GM18858 (cell line): ENCODE measurements at regions not wholly inside any gene's neighbourhood (a gene's known extent, or its start where the extent isn't known, plus 50 kb on each side); places are given as distances from the start of the nearest gene placed in this dataset.
A peak's percentile ranks its signal among the peaks of the same experiment; 100 is the strongest.

ENCODE experiments used
- ATAC-seq: cut with Tn5 transposase; IDR thresholded peaks from one replicate; pipeline ENCODE4 v1.9.1; 2021; ENCODE audit not compliant: unreplicated experiment

GRCh38 chr2:180177534-180177933 lies 170.4 kb upstream of the CWC22 start:
- no peak for ATAC-seq

DNA sequence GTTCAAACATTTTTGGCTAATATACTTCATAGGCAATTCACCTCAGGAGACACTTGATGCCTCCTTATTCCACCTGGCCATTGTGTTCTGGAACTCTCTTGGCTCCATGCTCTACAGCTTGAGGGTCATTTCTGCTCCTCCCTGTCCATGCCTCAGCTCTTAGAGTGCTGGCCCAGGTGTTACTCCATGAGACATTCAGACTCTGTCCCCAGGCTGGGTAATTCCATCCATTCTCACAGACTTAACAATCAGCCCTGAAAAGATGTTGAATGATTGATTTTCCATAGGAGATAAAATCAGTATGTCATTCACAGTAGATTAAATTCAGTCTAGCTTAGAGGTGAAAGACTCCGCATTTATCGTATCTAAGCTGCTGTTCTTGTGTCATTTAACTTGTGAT lies 168.6 kb upstream of the CWC22 start:
- ATAC-seq = no peak

- no peak for ATAC-seq
Observed at GRCh38 chr2:180174580-180174979, 167.5 kb upstream of the CWC22 start.

GRCh38 chr2:180169474-180169873 lies 162.4 kb upstream of the CWC22 start:
- no peak for ATAC-seq

DNA sequence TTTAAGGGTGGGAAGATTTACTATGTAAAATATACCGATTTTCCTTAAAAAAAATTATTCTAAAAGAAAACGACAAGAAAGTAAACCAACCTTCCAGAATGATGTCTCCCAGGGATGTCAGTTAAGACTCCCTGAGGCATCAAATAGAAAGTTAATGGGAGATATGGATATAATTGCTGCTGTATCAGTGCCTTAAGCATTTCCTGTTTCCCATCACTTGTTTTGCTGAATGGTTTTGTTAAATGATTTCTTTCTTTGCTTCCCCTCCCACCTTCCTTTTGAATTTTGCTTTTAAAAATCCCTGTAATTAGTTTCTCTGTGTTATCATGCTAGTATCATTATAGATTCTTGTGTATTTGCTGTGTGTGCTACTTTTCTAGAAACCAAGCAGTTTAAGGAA lies 154.3 kb upstream of the CWC22 start:
- no peak for ATAC-seq

- ATAC-seq = no peak
Observed at GRCh38 chr2:180159921-180160320, 152.8 kb upstream of the CWC22 start.

DNA sequence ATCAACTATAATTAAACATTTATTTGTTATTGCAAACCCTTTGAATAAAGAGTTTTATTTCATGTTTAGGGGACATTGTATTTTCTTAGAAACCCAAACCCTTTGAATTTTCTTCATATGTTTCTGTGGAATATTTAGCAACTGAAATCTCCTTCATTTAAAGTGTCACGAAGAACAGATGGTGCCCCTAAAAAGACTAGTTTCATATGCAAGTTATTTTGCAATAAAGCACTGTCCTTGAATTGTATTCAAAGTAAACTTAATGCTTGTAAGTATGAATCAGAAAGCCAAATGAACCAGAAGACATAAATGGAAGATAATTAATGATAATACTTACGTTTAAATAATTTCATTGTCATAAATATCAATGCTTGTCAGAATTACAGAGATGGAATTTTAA lies 151.9 kb upstream of the CWC22 start:
- ATAC-seq = no peak

DNA sequence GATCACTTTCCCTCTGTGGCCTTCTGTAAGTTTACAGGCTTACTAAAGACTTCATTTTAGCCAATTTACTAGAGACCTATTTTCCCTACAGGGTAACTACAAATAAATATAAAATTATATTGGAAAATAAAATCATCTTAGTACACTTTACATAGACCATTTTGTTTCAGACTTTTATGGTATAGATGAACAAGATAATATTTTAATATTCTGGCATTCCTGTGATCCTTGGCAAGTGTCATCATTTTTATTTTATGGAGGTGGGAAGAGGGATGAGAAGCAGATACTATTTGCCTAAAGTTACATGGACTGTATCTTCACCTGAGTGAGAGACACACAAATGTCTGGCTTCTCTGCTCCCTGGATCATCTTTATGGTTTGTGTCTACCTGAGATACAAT lies 149.6 kb upstream of the CWC22 start:
- ATAC-seq = no peak

DNA sequence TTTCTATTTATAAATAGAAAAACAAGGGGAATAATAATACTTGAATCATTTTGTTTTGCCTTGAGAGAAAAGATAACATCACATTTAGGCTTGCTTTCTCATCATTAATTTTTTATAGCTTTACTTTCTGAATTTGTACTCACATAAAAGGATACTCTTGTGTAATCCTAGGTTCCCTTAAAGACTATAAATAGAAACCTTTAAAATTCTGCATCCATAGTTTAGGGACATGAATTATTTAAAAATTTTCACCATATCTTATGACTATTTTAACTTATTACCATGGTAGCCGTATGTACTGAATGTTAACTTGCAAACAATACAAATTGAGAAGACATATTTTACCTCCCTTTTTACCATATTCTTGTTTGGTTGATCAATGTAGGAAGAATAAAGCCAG lies 143.5 kb upstream of the CWC22 start:
- no peak for ATAC-seq

DNA sequence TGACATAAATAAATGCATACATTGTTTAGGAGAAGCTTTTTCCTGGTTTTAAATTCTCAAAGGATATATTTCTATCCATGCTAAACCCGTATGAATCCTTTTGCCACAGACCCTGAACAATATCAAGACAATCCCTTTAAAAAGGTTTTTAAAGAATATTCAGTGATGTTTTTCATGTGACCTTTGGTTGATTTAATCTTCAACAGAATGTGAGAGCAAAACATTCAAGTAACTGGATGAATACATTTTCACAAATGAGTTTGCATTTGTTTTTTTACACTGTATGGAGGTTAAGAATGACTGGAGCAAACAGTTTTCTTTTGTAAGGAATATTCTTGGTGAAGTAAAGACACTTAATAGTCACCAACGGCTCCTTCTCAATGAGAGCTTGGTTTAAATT lies 139.4 kb upstream of the CWC22 start:
- ATAC-seq = no peak

DNA sequence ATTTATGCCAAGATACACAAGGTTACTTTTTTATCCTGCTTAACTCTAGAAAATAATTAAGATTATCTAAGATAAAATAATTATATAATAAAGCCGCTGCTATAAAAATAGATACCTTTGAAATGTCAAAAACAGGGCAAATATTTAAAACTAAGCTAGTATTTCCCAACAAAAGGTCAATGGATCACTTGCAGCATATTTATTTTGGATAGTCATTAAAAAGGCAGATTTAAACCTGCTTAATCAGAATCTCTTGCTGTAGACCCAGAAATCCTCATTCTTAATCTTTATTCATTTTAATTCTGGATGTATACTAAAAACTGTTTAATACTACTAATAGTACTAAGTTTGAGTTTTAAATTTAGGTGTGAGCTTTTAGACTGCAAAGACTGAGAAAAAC lies 139.0 kb upstream of the CWC22 start:
- ATAC-seq = no peak

GRCh38 chr2:180145163-180145562 lies 138.1 kb upstream of the CWC22 start:
- ATAC-seq = no peak

DNA sequence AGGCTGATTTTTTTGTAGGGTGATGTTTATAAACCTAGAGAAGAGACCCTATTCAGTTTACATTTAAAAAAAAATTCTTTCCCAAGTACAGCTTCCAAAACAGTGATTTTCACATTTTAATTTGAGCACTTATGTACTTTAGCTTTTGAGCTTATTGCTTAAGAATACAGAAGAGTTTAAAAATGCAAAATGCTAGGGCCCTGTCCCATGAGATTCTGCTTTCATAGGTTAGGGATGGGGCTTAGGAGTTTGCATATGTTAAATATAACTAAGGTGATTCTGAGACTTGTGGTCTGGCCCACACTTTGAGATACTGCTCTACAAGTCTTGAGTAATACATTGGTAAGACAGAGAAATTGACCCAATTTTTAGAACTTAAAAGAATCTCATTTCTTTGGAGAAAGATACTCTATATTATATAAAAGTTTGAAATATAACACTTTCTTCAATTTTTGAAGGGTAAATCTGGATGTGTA lies 137.3 kb upstream of the CWC22 start:
- no peak for ATAC-seq

- no peak for ATAC-seq
Observed at GRCh38 chr2:180143633-180144337, 136.7 kb upstream of the CWC22 start.

GRCh38 chr2:180141600-180141999 lies 134.5 kb upstream of the CWC22 start:
- no peak for ATAC-seq

DNA sequence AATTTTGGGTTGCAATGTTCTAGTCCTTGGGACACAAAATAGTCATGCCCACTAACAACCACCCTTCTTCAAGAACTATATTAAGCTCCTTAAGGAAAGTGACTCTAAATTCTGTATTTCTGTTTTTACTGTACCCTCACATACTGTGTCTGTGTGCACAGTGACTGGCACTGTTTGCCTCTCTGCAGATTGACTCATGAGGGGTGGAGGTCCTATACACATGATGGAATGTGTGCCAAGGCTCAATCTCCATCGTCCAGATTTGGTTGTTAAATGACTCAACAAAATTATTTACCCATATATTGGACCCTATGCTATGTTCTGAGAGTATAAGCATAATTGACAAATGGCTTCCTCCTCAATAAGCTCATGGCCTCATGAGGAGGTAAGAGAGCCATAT lies 126.6 kb upstream of the CWC22 start:
- ATAC-seq = no peak

GRCh38 chr2:180130403-180130802 lies 123.3 kb upstream of the CWC22 start:
- ATAC-seq = no peak

DNA sequence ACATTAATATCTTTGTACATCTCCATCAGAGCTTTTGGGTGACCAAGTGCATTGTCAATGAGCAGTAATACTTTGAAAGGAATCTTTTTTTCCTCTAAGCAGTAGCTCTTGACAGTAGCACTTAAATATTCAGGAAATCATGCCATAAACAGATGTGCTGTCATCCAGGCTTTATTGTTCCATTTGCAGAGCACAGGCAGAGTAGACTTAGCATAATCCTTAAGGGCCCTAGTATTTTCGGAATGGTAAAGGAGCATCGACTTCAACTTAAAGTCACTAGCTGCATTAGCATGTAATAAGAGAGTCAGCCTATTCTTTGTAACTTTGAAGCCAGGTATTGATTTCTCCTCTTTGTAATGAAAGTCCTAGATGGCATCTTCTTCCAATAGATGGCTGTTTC lies 121.8 kb upstream of the CWC22 start:
- no peak for ATAC-seq

- peak; percentile 77 for ATAC-seq
Observed at GRCh38 chr2:180125245-180125962, 118.3 kb upstream of the CWC22 start.

- ATAC-seq = peak; percentile 48
Observed at GRCh38 chr2:180124273-180125139, 117.4 kb upstream of the CWC22 start.

DNA sequence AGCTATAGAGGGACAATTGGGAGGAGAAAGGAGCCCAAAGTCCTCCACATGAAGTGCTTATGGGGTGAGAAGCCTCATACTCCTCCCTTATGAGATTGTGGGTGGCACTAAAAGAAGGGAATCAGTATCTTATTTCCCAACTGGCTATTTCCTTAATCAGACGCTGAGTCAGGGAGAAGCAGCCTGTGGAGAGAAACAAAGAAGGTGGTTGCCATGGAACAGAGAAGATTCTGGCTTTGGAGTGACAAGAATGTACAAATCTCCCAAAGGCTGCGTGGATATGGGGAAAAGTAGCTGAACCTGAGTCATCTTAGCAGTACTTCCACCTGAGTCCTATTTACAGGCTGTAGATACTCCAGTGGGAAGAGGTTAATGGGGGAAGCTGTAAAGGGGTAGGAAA lies 115.8 kb upstream of the CWC22 start:
- no peak for ATAC-seq

DNA sequence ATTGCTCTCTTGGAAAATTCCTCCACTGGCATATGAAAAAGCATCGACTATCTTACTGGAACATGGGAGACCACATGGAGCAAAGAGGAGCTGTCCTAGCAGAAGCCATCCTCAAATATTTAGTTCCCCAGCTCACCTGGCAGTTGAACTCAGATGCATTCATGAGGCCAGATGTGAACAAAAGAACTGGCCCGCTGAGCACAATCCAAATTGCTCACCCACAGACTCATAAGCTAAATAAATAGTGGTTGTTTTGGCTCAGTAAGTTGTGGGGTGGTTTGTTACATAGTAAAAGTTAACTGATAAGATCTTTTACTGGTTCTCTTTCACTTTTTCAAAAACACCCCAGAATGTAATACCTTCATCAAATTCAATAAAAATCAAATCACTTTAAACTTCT lies 108.6 kb upstream of the CWC22 start:
- ATAC-seq = no peak
